ENCODE measurements at regions not wholly inside any gene's neighbourhood (a gene's known extent, or its start where the extent isn't known, plus 50 kb on each side); places are given as distances from the start of the nearest gene placed in this dataset.

- TF ChIP-seq EZH2 (IDR thresholded peaks at IDR 0.05): no peak
- peak; percentile 26; the same call in 1 of the 2 replicates for TF ChIP-seq POLR2AphosphoS5 (IDR thresholded peaks at IDR 0.05; ENCODE audit: borderline replicate concordance, low read depth, low read length)
These were observed 62.8 kb upstream of the STARD13 start for GRCh38 chr13:33348366-33348765.

All from SK-N-MC (cell line).